ENCODE measurements at regions not wholly inside any gene's neighbourhood (a gene's known extent, or its start where the extent isn't known, plus 50 kb on each side); places are given as distances from the start of the nearest gene placed in this dataset.

DNA sequence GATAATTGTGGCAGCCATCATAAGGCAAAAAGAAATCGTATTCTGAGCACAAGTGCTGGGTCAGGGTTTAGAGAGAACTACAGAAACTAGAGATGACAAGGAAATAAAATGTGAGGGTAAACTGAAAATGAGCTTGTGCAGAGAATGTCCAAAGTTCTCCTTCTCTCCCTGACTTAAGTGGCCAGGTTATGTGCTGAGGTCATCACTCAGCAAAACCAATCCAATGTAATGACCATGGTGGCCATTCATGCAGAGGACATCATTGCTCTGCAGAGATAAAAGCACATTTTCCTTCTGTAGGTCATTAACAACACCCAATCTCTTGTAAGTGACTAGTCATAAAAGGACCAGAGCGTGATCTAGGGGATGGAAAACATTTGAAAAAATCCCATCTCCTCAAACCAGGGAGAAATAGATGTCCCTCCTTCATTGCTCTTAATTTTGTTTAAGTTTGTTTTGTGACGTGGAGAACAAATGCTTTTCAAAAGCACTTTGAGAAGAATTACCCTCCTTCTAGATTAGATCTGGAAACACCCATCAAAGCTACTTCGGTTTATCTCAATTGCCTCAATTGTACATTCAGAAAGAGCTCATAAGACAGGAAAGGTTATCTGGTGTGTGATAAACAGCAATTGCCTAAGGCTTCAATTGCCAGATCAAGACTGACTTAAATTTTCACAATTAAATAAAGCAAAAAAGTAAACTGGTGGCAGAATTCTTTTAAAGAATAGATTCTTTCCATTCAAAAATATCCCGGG is 173.4 kb downstream of the SERPINI1 start:
- TF ChIP-seq, protein P1, sequence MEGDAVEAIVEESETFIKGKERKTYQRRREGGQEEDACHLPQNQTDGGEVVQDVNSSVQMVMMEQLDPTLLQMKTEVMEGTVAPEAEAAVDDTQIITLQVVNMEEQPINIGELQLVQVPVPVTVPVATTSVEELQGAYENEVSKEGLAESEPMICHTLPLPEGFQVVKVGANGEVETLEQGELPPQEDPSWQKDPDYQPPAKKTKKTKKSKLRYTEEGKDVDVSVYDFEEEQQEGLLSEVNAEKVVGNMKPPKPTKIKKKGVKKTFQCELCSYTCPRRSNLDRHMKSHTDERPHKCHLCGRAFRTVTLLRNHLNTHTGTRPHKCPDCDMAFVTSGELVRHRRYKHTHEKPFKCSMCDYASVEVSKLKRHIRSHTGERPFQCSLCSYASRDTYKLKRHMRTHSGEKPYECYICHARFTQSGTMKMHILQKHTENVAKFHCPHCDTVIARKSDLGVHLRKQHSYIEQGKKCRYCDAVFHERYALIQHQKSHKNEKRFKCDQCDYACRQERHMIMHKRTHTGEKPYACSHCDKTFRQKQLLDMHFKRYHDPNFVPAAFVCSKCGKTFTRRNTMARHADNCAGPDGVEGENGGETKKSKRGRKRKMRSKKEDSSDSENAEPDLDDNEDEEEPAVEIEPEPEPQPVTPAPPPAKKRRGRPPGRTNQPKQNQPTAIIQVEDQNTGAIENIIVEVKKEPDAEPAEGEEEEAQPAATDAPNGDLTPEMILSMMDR (IDR thresholded peaks at IDR 0.05; ENCODE audit: low read length) = no peak
- TF ChIP-seq EZH2 (IDR thresholded peaks at IDR 0.05; ENCODE audit: borderline replicate concordance, low read length) = no peak

All from OCI-LY1 (cell line).